ENCODE measurements at regions not wholly inside any gene's neighbourhood (a gene's known extent, or its start where the extent isn't known, plus 50 kb on each side); places are given as distances from the start of the nearest gene placed in this dataset.

DNA sequence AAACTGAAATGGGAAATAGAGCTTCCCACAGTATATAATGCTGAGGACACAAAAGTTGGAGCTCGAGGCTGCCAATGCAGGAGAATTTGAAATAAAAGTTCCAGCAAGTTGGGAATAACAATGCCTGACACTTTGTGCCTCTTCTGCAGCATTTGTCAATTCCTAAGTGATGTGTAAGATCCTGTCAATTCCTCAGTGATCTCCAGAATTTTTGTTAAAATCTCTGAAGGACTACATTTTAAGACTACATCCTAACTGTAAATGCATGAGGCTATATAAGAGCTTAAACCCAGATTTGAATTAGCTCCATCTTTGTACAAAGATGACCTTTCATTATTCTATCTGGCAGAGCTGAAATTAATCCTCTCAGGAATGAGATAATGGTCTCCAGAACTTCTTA, 208.2 kb downstream of the COL12A1 start:
- no peak for TF ChIP-seq POLR2A (IDR thresholded peaks at IDR 0.05)
- TF ChIP-seq, protein P1, sequence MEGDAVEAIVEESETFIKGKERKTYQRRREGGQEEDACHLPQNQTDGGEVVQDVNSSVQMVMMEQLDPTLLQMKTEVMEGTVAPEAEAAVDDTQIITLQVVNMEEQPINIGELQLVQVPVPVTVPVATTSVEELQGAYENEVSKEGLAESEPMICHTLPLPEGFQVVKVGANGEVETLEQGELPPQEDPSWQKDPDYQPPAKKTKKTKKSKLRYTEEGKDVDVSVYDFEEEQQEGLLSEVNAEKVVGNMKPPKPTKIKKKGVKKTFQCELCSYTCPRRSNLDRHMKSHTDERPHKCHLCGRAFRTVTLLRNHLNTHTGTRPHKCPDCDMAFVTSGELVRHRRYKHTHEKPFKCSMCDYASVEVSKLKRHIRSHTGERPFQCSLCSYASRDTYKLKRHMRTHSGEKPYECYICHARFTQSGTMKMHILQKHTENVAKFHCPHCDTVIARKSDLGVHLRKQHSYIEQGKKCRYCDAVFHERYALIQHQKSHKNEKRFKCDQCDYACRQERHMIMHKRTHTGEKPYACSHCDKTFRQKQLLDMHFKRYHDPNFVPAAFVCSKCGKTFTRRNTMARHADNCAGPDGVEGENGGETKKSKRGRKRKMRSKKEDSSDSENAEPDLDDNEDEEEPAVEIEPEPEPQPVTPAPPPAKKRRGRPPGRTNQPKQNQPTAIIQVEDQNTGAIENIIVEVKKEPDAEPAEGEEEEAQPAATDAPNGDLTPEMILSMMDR (IDR thresholded peaks at IDR 0.05): no peak
